HG03095 (cell line): ENCODE measurements at regions not wholly inside any gene's neighbourhood (a gene's known extent, or its start where the extent isn't known, plus 50 kb on each side); places are given as distances from the start of the nearest gene placed in this dataset.

ENCODE experiments used
- ATAC-seq: cut with Tn5 transposase; IDR thresholded peaks from one replicate; pipeline ENCODE4 v1.9.1; 2021; ENCODE audit warnings: moderate library complexity; ENCODE audit not compliant: unreplicated experiment

- no peak for ATAC-seq
These were observed 301.4 kb downstream of the ELAVL2 start for GRCh38 chr9:23524607-23525155.

GRCh38 chr9:23526806-23527205, 299.2 kb downstream of the ELAVL2 start:
- no peak for ATAC-seq

- no peak for ATAC-seq
These were observed 293.8 kb downstream of the ELAVL2 start for GRCh38 chr9:23532282-23532681.

- no peak for ATAC-seq
These were observed 288.6 kb downstream of the ELAVL2 start for GRCh38 chr9:23537192-23538066.

GRCh38 chr9:23538067-23538402, 288.0 kb downstream of the ELAVL2 start:
- ATAC-seq = no peak

GRCh38 chr9:23538461-23539003, 287.5 kb downstream of the ELAVL2 start:
- ATAC-seq = no peak

GRCh38 chr9:23539311-23539710, 286.7 kb downstream of the ELAVL2 start:
- no peak for ATAC-seq

- ATAC-seq = no peak
These were observed 284.1 kb downstream of the ELAVL2 start for GRCh38 chr9:23541976-23542375.

GRCh38 chr9:23542438-23542837, 283.6 kb downstream of the ELAVL2 start:
- ATAC-seq = no peak

- ATAC-seq = no peak
These were observed 283.1 kb downstream of the ELAVL2 start for GRCh38 chr9:23542927-23543326.

- no peak for ATAC-seq
These were observed 282.6 kb downstream of the ELAVL2 start for GRCh38 chr9:23543419-23543818.

GRCh38 chr9:23545728-23546127, 280.3 kb downstream of the ELAVL2 start:
- no peak for ATAC-seq

- ATAC-seq = no peak
These were observed 274.7 kb downstream of the ELAVL2 start for GRCh38 chr9:23551311-23551721.

GRCh38 chr9:23551929-23552707, 273.9 kb downstream of the ELAVL2 start:
- no peak for ATAC-seq

- ATAC-seq = no peak
These were observed 273.0 kb downstream of the ELAVL2 start for GRCh38 chr9:23552876-23553601.

GRCh38 chr9:23554686-23555085, 271.4 kb downstream of the ELAVL2 start:
- no peak for ATAC-seq

- ATAC-seq = no peak
These were observed 270.2 kb downstream of the ELAVL2 start for GRCh38 chr9:23555851-23556250.

- ATAC-seq = no peak
These were observed 269.6 kb downstream of the ELAVL2 start for GRCh38 chr9:23556459-23556858.

- no peak for ATAC-seq
These were observed 268.4 kb downstream of the ELAVL2 start for GRCh38 chr9:23557689-23558088.

- no peak for ATAC-seq
These were observed 266.5 kb downstream of the ELAVL2 start for GRCh38 chr9:23559522-23559921.

GRCh38 chr9:23563517-23563916, 262.5 kb downstream of the ELAVL2 start:
- ATAC-seq = no peak
